Epithelial cell of proximal tubule (primary cell): ENCODE measurements at regions not wholly inside any gene's neighbourhood (a gene's known extent, or its start where the extent isn't known, plus 50 kb on each side); places are given as distances from the start of the nearest gene placed in this dataset.

Source experiments
- DNase-seq: peaks from one replicate; pipeline ENCODE4 v3.0.0-alpha.2; 2011; ENCODE audit warnings: low read depth
- H3K4me3 ChIP-seq: 2 replicates; pipeline ENCODE4 v1.5.1; 2011; ENCODE audit warnings: low read depth, mild to moderate bottlenecking, low read length
- TF ChIP-seq, protein P1 (sequence below): conservative IDR thresholded peaks from 2 replicates; pipeline ENCODE4 v1.5.1; 2012; ENCODE audit warnings: low read depth, mild to moderate bottlenecking, low read length

- TF ChIP-seq, protein P1, sequence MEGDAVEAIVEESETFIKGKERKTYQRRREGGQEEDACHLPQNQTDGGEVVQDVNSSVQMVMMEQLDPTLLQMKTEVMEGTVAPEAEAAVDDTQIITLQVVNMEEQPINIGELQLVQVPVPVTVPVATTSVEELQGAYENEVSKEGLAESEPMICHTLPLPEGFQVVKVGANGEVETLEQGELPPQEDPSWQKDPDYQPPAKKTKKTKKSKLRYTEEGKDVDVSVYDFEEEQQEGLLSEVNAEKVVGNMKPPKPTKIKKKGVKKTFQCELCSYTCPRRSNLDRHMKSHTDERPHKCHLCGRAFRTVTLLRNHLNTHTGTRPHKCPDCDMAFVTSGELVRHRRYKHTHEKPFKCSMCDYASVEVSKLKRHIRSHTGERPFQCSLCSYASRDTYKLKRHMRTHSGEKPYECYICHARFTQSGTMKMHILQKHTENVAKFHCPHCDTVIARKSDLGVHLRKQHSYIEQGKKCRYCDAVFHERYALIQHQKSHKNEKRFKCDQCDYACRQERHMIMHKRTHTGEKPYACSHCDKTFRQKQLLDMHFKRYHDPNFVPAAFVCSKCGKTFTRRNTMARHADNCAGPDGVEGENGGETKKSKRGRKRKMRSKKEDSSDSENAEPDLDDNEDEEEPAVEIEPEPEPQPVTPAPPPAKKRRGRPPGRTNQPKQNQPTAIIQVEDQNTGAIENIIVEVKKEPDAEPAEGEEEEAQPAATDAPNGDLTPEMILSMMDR = no peak
- no peak for DNase-seq
- H3K4me3 ChIP-seq = no peak overlapping the region
Observed at GRCh38 chr13:33480561-33480960, 195.0 kb upstream of the STARD13 start.

DNA sequence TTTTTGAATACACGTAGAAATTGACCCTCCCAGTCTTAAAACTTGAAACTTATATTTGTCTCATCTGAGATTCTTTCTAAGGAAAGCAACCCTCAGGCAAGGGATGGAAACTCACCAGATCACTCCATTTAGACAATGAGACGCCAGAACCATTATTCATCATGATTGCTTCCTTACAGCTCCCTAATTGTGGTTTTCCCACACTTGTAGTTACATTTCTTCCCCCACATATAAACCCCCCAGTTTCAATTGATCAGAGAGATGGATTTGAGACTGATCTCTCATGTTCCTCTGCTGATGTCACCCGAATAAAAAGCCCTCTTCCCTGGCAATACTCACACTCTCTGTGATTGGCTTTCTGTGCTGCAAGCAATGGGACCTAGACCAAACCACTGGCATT lies 197.9 kb upstream of the STARD13 start:
- H3K4me3 ChIP-seq = no peak overlapping the region
- TF ChIP-seq, protein P1 = no peak
- no peak for DNase-seq

GRCh38 chr13:33485247-33485646 lies 199.7 kb upstream of the STARD13 start:
- DNase-seq = no peak
- TF ChIP-seq, protein P1 = no peak
- no peak overlapping the region for H3K4me3 ChIP-seq

DNA sequence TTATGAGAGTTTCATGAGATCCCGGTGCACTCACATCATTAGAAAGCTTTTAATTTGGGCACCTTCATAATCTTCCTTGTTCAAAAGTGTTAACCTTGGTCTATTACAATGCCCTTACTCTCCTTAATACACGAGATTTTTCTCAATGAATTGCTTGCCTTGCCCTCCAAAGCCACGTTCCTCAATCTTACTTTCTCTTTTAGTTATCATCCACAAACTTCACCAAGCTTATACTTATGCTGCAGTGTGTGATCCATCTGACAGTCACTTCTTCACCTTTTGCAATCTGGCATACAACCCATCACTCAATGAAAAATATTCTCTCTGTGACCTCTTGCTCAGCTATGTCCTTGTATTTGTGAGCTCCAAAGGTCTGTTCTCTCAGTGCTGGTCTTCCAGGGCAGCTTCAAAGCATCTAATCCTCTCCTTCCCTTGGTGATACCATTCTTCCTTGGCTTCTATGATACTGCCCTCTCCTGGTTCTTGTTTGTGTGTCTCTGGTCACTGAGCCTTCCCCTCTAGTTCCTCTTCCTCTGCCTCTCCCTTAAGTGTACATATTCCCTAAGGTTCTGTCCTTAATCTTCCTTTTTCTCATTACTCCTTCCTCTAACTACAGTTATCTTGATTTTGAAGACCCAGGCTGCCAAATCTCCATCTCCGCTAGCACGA lies 202.2 kb upstream of the STARD13 start:
- no peak overlapping the region for H3K4me3 ChIP-seq
- DNase-seq = no peak
- TF ChIP-seq, protein P1 = peak; percentile 43

GRCh38 chr13:33489563-33489962 lies 204.0 kb upstream of the STARD13 start:
- TF ChIP-seq, protein P1 = no peak
- no peak overlapping the region for H3K4me3 ChIP-seq
- DNase-seq = no peak

GRCh38 chr13:33490461-33491327 lies 205.1 kb upstream of the STARD13 start:
- TF ChIP-seq, protein P1 = no peak
- H3K4me3 ChIP-seq = peak overlapping the region; percentile 29
- DNase-seq = peak; percentile 22
